ENCODE measurements at regions not wholly inside any gene's neighbourhood (a gene's known extent, or its start where the extent isn't known, plus 50 kb on each side); places are given as distances from the start of the nearest gene placed in this dataset.
"Not testable (repeated sequence)": the region's sequence is repeated elsewhere in the genome, so short reads cannot be mapped to it uniquely, and the experiment has no call there.

- DNase-seq = no peak
Observed at GRCh38 chr4:177957596-177958360, 515.5 kb upstream of the AGA start.

GRCh38 chr4:177960566-177960965 lies 518.3 kb upstream of the AGA start:
- no peak for DNase-seq

- no peak for DNase-seq
Observed at GRCh38 chr4:177961761-177962380, 519.6 kb upstream of the AGA start.

GRCh38 chr4:177964061-177964460 lies 521.8 kb upstream of the AGA start:
- DNase-seq = no peak

GRCh38 chr4:177964693-177965168 lies 522.5 kb upstream of the AGA start:
- no peak for DNase-seq

GRCh38 chr4:177967328-177967727 lies 525.1 kb upstream of the AGA start:
- DNase-seq = no peak

- no peak for DNase-seq
Observed at GRCh38 chr4:177968817-177969442, 526.7 kb upstream of the AGA start.

GRCh38 chr4:177974461-177974860 lies 532.2 kb upstream of the AGA start:
- DNase-seq = no peak

- DNase-seq = no peak
Observed at GRCh38 chr4:177975315-177975987, 533.2 kb upstream of the AGA start.

GRCh38 chr4:177986236-177986635 lies 544.0 kb upstream of the AGA start:
- DNase-seq = no peak

GRCh38 chr4:177987896-177988295 lies 545.7 kb upstream of the AGA start:
- DNase-seq = no peak

GRCh38 chr4:177989503-177990201 lies 547.4 kb upstream of the AGA start:
- no peak for DNase-seq

- DNase-seq = no peak
Observed at GRCh38 chr4:178003098-178003657, 560.9 kb upstream of the AGA start.

GRCh38 chr4:178010596-178010995 lies 568.4 kb upstream of the AGA start:
- DNase-seq = no peak

GRCh38 chr4:178015046-178015445 lies 572.8 kb upstream of the AGA start:
- DNase-seq = not testable (repeated sequence)

GRCh38 chr4:178026999-178027398 lies 584.8 kb upstream of the AGA start:
- DNase-seq = no peak

- DNase-seq = no peak
Observed at GRCh38 chr4:178027796-178028195, 585.6 kb upstream of the AGA start.

- no peak for DNase-seq
Observed at GRCh38 chr4:178028481-178028880, 586.2 kb upstream of the AGA start.

GRCh38 chr4:178037459-178038214 lies 595.4 kb upstream of the AGA start:
- no peak for DNase-seq

- no peak for DNase-seq
Observed at GRCh38 chr4:178056996-178057395, 614.8 kb upstream of the AGA start.

GRCh38 chr4:178063568-178063967 lies 621.3 kb upstream of the AGA start:
- DNase-seq = no peak

Measured in CD4-positive, alpha-beta T cell treated with Interleukin-4 for 1 hour (primary cell).